NCI-H510A treated with DMSO at 0.1 percent for 48 hours (cell line): ENCODE measurements at regions not wholly inside any gene's neighbourhood (a gene's known extent, or its start where the extent isn't known, plus 50 kb on each side); places are given as distances from the start of the nearest gene placed in this dataset.

Source experiments
- DNase-seq: peaks from one replicate; lab custom pipeline; 2025; lab: John Stamatoyannopoulos, UW

- DNase-seq = no peak
These were observed 330.0 kb downstream of the DDX10 start for GRCh38 chr11:108994887-108995286.

GRCh38 chr11:108997826-108998225, 333.0 kb downstream of the DDX10 start:
- no peak for DNase-seq

GRCh38 chr11:109000531-109000930, 335.7 kb downstream of the DDX10 start:
- no peak for DNase-seq

GRCh38 chr11:109001585-109001984, 336.7 kb downstream of the DDX10 start:
- DNase-seq = no peak

- DNase-seq = no peak
These were observed 348.1 kb downstream of the DDX10 start for GRCh38 chr11:109012991-109013390.

GRCh38 chr11:109015283-109015682, 350.4 kb downstream of the DDX10 start:
- DNase-seq = no peak

GRCh38 chr11:109016724-109017123, 351.9 kb downstream of the DDX10 start:
- DNase-seq = no peak

- no peak for DNase-seq
These were observed 352.6 kb downstream of the DDX10 start for GRCh38 chr11:109017489-109017888.

- DNase-seq = no peak
These were observed 353.8 kb downstream of the DDX10 start for GRCh38 chr11:109018639-109019038.

- no peak for DNase-seq
These were observed 354.6 kb downstream of the DDX10 start for GRCh38 chr11:109019342-109019936.

GRCh38 chr11:109023036-109023435, 358.2 kb downstream of the DDX10 start:
- no peak for DNase-seq

GRCh38 chr11:109026891-109027489, 362.1 kb downstream of the DDX10 start:
- no peak for DNase-seq

- DNase-seq = no peak
These were observed 363.0 kb downstream of the DDX10 start for GRCh38 chr11:109027851-109028250.

GRCh38 chr11:109029927-109030326, 365.1 kb downstream of the DDX10 start:
- no peak for DNase-seq

- no peak for DNase-seq
These were observed 368.9 kb downstream of the DDX10 start for GRCh38 chr11:109033627-109034338.

GRCh38 chr11:109034339-109034696, 369.4 kb downstream of the DDX10 start:
- DNase-seq = no peak

GRCh38 chr11:109035284-109035683, 370.4 kb downstream of the DDX10 start:
- DNase-seq = no peak

- no peak for DNase-seq
These were observed 371.1 kb downstream of the DDX10 start for GRCh38 chr11:109036011-109036410.

GRCh38 chr11:109037856-109038780, 373.2 kb downstream of the DDX10 start:
- no peak for DNase-seq

- DNase-seq = no peak
These were observed 374.7 kb downstream of the DDX10 start for GRCh38 chr11:109039611-109040010.

- no peak for DNase-seq
These were observed 375.4 kb downstream of the DDX10 start for GRCh38 chr11:109040303-109040702.

GRCh38 chr11:109041876-109042275, 377.0 kb downstream of the DDX10 start:
- DNase-seq = no peak
